ENCODE measurements at regions not wholly inside any gene's neighbourhood (a gene's known extent, or its start where the extent isn't known, plus 50 kb on each side); places are given as distances from the start of the nearest gene placed in this dataset.

DNA sequence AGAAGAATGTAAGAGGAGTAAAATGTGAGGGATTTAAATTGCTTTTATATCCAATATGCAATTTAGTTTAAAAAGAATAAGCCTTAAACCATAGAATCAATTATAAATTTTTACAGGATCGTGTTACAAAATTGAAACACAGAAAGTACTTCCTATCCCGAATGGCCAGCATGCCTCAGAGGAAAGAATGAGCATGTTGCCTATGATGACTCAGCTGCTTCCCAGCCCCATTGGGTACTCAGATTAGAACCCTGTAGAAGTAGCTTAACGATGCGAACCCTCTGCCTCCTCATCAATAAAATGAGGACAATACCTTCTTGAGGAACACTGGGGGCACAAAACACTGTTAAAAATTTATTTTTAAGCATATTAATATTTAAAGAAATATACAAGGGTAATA, 113.4 kb upstream of the CDK1 start:
- DNase-seq: no peak

DNA sequence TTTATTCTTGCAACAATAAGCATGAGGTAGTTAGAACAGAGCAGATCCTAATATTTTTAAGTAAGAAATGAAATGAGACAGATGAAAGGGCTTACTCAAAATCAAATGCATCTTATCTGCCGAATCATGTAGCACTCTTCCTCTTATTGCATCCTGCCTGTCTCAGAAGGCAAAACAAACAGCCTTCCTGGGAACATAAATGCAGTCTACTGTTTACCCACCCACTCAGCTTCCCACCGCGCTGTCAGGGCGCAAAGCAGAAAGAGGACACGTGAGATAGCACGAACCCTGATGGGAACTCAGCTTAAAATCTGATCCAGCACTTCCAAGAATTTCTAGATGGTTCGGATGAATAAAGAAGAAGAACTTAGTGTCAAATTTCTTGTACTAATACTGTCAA, 114.4 kb upstream of the CDK1 start:
- peak; percentile 67 for DNase-seq

DNA sequence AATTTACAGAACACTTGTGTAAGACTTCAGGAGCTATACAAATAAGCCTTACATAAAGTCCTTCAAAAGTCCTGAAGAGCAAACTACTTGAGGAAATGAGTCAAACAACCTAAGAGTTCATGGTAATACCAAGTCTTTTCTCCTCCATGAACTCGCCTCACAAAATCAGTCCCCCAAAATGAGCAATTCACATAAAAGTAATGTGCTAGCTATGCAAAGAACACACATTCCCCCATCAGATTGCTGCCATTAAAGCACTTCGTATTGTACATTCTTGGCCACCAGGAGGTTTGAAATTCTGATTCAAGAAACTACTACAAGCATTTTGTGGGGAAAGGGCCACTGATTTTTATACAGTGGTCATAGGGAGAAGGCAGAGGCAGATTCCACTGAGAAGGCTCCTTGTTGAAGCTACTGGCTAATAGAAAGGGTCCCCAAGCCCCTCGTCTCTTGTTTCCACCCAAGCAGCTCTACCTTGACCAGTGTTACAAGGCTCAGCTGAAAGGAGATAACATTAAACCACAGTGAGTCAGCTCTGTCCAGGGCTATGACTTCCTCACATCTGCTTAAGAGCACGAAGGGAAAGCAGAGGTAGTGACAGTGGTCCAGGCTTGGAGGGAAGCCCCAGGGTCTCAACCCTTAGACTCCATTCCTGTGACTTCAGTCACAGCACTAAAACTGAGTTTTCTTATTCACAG, 115.2 kb upstream of the CDK1 start:
- no peak for DNase-seq

DNA sequence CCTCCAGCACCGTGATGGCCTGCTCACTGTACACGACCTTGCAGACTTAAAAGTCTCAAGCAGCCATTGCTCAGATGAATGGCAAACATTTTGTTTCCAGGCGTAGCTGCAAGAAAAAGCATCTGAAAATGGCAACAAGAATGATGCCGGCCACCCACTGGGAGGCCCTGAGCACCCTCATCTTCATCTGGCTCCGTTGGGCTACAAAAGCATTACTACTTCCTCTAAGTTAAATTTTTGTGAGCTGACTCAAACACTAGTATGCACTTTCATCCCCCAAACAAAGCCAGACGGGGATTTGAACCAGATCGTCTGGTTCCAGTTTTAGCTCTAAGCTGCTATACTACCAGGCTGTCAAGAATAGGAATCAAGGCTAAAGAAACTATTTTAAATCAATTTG, 116.6 kb upstream of the CDK1 start:
- no peak for DNase-seq

DNA sequence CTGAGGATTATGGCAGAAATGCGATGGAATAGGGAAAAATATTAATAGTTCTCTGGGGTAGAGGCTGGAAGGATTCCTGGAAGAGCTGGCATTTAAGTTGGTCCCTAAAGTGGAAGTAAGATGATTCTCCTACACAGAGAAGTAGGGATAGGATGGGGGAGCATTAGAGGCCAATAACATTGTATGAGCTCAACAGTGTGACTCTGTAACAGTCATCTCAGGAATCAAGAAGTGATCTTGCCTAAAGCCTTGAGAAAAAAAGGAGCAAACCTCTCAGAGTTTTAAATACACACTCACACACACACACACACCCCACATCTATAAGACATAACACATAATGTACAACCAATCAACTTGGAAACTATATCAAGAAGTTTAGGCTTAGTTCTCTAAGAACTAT, 117.7 kb upstream of the CDK1 start:
- DNase-seq: no peak

DNA sequence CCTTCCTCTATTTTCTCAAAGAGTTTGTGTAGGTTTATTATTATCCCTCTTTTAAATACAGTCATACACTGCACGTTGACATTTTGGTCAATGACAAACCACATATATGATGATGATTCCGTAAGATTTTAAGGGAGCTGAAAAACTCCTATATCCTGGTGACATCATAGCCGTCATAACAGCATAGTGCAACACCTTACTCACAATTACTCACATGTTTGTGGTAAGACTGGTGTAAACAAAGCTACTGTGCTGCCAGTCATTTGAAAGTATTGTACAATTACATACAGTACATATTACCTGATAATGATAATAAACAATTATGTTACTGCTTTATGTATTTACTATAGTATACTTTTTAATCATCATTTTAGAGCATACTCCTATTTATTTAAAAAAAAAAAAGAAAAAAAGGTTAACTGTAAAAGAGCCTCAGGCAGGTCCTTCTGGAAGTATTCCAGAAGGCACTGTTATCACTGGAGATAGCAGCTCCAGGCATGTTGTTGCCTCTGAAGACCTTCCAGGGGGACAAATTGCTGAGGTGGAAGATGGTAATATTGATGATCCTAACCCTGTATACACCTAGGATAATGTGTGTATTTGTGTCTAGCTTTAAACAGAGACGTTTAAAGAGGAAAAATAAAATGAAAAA, 123.3 kb upstream of the CDK1 start:
- DNase-seq: no peak

DNA sequence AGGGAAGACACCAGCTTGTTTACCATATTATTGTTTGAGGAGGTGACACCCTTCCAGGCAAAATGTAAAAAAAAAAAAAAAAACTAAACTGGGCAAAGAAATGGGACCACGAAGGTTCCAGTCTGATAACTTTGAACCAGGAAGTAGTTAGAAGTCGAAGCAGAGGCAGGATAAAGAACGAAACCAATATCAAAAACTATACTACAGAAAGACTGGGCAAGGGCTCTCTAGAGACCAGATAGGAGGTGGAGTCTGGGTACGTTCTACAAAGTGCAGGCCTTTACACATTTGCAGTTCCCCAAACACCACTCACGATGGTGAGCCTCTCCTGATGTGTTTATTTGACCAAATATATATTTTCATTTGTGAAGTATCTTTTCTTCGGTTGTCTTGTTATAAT, 125.7 kb upstream of the CDK1 start:
- no peak for DNase-seq

DNA sequence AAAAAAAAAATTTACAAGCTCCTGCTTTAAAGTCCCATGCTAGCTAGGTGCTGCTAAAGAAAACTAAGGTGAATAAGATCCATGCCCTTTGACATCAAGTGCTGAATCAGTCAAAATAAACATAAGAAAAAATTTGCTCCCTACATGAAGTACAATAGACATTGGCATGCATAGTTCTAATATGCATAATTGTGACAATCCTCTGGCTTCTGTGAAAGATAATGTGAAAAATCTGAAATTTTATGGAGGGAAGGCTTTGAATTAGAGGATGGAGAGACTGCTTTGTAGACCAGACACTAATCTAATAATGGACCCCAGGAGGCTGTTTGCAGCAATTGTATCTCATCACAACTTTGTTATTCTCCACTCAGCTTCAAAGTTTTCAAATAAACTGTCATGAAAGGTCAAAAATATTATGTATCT, 127.9 kb upstream of the CDK1 start:
- no peak for DNase-seq

DNA sequence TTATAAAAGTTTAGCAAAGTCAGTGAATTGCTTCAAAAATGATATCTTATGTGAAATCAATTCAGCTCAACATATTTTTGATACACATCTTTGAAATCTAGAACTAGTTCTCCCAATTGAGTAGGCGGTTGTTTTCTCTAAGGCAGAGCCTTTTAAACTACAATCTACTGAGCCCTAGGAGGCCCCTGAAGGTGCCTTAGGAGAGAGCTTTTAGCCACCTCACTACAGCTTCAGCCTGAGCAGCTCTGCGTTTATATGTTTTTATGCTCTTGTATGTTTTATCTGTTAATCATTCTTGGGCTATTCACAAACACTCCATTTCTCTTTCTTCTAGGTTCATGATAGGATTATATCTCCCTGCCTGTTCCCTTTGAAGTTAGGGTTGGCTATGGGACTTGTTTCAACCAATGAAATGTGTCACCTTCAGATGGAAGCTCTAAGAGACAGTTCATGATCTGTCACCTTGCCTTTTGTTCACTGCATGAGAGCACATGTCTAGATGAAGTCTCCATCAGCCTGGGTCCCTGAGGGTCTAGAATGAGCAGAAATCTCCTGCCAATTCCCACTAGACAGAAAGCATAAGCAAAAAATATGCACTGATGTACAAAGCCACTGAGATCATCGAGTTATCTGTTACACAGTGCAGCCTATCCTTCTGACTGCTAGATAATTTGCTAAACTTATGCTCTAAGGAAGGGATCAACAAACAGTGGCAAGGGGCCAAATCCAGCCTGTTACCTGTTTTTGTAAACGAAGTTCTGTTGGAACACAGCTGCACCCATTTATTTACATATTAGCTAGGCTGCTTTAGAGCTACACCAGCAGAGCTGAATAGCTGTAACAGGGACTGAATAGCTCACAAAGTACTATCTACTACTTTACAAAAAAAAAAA, 128.5 kb upstream of the CDK1 start:
- DNase-seq: peak; percentile 80

DNA sequence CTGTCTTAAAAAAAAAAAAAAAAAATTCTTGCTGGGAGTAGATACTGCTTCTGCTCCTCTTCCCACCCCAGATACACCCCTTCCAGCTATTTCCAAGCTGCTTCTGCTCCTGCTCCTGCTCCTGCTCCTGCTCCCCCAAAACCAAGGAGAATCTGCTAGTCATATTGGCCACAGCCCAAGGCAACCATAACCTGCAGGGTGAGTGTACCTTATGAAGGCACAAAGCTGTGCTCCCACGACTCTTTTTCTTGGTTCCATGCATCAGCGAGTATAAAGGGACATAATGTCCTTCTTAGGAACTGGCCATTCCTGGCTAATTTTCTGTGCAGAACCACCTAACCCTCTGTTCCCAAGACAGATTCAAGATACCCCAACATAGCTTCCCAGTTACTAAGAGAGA, 129.5 kb upstream of the CDK1 start:
- DNase-seq: no peak

DNA sequence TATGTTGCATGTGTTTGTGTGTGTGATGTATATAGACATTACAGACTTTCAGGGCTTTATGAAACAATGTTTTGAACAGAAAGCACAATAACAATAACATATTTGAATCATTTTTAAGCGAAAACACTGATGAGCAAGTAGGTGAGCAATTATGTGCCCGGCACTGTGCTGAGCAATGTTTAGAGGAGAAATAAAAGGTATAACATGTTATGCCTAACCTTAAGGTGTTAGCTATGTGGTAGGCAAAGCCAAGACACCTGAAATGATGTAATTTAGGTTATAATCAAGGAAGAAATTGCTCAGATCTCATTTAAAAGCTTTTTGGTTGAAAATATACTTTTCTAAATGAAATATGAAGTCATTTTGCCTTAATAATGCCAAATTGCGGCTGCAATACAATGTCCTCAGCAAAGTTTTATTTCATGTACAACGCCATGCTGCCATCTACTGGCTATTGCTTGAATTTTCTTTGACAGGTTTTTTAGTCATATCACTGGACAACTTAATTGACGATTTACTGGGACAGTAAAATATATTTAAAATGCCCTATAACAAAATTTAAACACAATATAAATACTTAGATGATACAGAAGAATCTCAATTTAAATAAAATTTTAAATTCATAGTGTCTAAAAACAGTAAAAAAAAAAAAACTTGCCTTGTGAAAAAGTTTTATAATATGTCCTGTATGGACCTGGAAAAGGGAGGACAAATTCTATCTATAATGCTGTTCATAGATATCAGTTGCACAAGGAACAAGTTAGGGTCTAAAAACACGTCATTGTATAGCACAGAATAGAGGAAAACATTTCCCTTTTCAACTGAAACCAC, 131.1 kb upstream of the CDK1 start:
- DNase-seq: peak; percentile 68

DNA sequence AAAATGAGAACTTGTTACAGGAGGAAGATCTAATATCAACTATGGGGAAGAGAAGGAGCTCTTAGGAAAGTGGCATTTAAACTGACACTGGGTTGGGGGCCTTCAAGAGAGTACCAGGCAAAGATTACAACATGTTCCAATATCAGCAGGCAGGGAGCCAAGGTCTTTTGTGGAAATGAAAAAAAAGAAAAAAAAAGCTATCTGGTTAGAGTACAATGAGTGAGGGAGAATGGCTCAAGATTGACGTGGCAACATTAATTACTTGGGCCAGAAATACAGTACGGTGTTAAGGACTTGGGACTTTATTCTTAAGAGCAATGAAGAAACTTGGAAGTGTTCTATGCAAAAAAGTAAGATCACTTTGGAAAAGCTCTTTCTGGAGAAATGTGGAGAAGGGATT, 132.3 kb upstream of the CDK1 start:
- no peak for DNase-seq

DNA sequence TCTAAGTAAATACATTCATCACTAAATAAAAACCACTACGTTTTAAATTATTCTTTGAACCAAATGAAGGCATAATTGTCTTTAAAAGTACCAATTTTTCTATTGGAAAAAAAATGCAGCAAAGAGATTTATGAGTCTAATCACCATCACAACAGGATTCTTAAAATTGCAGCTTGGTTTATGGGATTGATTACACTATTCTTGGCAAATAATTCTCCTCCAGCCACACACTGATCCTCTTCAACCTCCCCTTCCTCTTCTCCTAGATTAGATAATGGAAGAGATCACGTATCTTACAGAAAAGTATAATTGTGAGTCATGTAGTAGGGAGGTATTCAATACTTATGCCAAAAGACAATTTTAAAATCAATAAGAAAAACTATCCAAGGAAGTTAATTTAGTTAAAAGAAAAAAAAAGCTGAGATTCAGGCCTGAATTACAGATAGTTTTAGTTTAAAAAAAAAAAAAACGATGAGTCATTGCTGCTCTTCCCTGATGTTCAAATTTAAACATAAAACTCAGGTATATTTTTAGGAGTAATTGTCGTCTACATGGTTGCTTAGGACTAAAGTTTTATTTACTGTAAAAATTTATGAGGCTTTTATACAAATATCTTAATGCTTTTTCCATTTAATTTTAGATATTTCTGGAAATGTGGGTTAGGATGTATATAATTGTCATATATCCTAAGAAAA, 133.7 kb upstream of the CDK1 start:
- no peak for DNase-seq

DNA sequence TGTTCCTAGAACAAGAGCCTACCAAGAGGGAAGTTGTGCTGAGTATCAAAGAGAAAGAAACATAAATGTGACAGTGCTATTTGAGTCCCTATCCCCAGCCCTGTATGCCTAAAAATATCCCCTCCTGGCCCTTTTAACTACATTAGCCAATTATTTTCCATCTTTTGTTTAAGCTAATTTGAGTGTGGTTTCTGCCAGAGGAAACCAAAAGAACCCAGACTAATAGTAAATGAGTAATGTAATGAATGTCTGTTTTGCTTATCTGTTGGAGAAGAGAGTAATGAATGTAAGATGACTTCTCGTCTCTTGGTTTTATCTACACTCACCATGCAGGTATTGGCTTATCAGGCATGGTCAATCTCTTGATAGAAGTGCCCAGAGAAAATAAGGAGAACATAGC, 134.4 kb upstream of the CDK1 start:
- no peak for DNase-seq

DNA sequence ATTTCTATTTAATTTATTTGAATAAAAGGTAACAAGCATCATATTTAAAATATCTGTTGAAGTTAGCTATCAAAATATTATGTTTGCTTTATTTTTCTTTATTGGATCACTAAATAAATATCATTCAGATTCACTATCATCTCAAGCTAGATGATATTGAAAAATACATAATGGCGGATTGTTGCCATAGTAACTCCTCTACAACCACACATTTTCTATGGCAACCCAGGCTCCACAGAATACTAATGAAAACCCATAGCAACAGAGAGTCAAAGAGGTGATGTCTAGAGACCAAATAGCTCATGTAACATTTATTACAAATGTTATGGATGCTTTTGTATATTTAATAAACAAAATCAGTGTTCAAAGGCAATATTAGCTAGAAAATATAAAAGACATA, 148.9 kb upstream of the CDK1 start:
- no peak for DNase-seq

DNA sequence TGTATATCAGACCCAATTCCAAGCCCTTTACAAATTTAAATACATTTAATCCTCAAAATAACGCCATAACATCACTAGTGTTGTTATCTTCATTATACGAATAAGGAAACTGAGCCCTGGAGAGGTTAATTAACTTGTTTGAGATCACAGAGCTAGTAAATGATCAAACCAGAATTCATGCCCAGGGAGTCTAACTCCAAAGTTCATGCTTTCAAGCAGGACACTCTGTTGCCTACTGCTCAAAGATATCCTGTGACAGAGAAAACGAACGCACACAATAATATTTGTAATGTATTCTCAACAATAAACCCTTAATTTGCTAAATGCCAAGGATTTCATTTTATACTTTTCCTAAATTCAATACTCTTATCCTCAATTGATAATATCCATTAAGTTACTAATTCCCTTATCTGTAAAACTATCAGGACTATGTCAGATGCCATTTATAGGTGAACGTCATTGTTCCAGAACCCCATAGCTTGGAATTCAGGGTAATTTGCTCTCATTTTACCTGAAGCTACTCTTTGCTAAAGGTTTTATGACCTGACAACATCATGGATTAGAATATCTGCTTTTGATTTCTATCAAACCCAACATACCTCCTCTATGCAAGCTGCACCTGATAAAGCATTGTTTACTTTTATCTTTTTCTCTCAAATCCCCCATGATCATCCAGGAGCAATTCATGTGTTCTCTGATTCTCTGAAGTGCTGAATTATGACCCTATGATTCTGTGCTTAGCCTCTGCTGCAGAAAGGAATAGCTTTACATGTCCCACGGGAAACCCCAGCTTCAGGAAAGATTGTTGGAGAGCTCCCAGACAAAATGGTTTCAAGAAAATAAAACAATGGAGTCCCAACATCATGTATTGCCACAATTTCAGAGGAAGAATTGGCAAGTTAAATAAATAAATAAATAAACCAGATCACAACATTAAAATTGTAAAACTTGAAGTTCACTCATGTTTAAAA, 150.2 kb upstream of the CDK1 start:
- DNase-seq: no peak

DNA sequence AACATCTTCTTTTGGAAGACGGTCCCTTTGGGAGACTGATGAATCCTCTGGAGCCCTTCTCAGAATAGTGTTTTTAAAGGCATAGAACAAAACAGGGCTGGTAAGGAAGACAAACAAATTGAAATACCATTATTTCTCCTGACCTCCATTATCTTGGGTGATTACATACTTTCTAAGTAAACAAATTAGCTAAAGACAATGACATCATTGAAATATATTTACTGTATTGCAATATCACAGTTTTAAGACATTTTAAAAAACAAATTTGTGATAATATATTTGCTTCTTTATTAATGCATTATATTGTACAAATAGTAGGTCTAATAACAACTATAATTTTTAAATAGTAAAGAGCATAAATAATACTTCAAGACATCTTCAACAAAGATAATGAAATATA, 152.2 kb upstream of the CDK1 start:
- no peak for DNase-seq

DNA sequence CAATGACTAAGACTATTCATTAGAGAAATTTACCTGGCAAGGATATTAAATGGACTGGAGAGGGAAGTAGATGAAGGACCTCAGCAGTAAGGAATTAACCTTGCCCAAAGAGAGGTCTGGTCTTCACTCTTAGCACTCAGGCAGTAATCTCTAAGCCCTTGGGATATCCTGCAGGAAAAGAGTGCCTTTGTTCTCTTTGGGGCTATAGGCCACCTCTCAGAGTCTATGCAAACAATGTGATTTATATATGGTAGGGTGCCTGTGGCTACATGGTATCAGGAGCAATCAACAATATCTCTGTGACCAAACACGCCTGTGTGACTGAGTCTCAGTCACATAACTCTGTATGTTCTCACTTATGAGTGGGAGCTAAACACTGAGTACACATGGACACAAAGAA, 154.7 kb upstream of the CDK1 start:
- DNase-seq: no peak

DNA sequence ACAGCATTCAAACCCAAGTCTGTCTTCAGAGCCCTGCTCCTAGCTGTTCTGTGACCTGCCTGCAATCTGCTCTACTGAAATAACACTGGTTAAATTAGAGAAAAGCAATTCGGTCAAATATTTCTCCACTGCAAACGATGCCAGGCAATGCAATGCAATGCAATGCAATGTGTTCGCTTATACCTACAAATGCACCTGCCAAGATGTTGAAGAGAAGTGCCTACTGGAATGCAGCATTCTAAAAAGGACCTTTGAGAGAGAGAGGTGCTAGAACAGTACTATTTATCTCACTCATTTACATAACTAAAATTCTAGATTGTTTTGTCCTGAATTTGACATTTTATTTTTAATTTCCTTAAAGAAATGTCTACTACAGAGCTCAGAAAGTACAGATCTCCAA, 157.3 kb upstream of the CDK1 start:
- no peak for DNase-seq

DNA sequence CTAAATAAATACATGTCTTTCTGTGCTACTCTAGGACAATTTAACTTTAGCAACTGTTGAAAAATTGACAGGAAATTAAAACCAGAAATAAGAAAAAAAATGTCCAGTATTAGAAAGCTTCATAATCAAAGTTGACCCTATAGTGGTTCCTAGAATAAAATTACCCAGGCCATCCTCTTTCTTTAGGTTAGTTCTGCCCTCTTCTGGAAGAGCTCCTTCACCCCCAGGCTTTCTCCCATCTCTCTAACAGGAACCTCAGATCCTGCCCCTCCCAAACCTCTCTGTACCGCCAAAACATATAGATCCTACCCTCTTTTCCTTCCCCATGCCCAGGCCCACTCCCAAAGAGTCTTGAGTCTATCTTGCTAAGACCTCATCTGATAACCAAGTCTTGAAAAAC, 159.4 kb upstream of the CDK1 start:
- no peak for DNase-seq

DNA sequence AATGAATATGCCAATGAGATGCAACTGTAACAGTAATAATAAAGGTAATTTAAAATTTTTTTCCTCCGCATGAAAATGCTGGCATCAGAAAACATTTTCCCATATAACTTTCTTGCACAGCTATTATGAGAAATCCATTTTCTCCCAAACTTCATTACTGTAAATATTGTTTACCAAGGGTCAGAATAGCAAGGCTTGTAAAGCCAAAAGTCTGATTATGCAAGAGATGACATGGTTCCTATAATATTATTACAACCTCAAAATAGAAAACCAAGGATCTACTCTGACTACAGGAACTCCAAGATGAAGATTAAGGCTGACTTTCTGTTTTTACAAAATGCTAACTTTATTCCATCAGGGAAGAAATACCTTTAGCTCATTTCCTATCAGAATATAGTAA, 162.7 kb upstream of the CDK1 start:
- no peak for DNase-seq
